Activated CD8-positive, alpha-beta memory T cell treated with anti-CD3 and anti-CD28 coated beads for 24 hours (primary cell): ENCODE measurements at regions not wholly inside any gene's neighbourhood (a gene's known extent, or its start where the extent isn't known, plus 50 kb on each side); places are given as distances from the start of the nearest gene placed in this dataset.

ENCODE experiments used
- DNase-seq: peaks from one replicate; pipeline ENCODE4 v3.0.0-alpha.2; 2020

- no peak for DNase-seq
These were observed 133.8 kb upstream of the TMC3 start for GRCh38 chr15:81507831-81508230.

DNA sequence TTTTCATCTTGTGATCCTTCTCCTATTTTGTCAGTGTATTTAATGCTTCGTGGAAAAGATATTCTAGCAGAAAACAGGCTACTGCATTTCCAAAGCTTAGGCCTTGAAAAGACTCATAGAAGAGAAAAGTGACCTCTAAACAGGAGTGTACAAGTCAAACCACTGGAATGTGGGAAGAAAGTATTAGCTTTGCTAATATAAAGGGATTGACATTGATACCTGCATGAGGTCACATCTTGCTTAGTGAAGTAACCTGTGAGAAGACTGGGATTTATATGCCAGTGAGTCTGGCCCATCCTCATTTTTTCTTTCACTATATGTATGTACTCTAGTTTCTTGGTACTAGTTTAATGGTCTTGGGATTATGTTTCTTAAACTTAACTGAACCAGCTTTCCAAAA, 132.9 kb upstream of the TMC3 start:
- no peak for DNase-seq

DNA sequence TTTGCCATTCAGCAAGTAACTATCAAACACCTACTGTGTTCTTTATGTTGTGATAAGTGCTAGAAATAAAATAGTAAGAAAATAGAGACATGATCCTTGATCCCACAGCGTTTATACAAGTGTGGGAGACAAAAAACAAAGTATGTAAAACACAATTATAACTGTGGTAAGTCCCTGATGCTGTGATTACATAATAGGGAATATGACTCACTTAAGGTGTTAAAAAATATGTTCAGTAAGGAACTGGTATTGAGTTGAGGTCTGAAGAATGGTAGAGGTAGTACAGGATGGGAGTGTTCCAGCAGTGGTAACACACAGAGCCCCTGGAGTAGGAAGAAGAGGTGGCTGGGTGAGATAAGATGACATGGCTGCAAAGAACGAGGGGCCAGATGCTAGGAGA, 132.1 kb upstream of the TMC3 start:
- no peak for DNase-seq

DNA sequence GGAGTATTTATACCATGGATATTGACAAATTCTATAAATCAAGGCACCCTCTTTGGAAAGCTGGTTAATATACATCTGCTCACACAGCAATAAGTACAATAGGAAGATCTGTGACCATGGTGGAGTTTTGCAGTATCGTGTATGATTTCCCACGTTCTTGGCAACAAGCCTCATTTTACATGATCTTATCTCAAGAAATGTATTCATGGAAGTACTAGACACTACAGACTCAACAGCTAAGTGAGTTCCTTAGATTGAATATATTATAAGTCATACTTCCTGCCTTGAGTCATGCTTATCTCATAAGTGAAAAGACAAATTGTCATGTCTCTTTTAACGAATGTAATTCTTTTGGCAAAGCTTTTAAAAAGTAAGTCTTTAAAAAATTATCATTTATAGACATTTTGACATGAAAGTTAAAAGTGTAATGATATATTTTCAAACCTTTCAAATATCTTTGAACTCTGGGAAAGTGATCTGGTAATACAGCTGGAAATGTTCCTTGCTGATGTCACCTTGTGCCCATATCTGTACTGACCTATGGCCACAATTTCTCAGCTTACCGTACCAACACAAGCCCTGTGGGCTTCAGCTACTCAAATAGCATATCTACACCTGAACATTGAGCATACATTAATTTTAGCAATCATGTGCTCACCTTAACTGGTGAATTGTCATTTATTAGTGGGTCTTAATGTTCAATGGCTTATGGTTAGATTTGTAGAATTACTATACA, 130.3 kb upstream of the TMC3 start:
- no peak for DNase-seq

DNA sequence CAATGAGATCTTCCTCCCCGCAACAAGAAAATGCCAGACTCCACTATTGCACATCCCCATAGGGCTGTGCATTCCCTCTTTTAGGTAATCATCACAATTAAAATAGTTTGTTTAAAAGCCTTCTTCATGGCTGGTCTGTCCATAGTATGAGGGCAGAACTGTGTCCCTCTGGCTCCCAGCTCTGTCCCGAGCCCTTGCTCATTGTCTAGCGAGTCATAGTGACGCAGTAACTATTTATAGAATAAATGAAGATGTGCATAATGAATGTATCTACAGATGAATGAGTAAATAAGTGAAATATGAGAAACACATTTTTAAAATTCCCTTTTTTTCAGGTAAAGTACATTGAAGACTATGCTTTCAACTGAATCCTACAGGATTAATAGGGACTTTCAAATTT, 128.4 kb upstream of the TMC3 start:
- DNase-seq, result no peak

GRCh38 chr15:81500081-81500480, 126.1 kb upstream of the TMC3 start:
- DNase-seq, result no peak

DNA sequence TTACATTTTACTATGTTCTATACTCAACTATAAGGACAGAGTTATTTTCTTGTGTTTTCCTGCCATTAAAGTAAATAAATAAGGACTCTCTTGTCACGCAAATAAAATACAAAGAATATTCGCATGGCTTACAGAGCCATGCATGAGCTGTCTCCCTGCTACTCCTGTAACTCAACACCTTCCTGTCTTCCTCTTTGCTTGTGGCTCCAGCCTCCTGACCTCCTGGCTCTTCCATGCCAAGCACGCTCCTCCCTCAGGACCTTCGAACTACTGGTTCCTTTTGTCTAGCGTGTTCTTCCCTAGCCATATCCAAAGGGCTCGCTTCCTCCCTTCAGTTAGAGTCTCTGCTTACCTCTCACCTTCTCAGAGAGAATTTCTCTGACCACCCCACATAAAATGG, 124.3 kb upstream of the TMC3 start:
- no peak for DNase-seq

- no peak for DNase-seq
These were observed 123.2 kb upstream of the TMC3 start for GRCh38 chr15:81497238-81497637.

DNA sequence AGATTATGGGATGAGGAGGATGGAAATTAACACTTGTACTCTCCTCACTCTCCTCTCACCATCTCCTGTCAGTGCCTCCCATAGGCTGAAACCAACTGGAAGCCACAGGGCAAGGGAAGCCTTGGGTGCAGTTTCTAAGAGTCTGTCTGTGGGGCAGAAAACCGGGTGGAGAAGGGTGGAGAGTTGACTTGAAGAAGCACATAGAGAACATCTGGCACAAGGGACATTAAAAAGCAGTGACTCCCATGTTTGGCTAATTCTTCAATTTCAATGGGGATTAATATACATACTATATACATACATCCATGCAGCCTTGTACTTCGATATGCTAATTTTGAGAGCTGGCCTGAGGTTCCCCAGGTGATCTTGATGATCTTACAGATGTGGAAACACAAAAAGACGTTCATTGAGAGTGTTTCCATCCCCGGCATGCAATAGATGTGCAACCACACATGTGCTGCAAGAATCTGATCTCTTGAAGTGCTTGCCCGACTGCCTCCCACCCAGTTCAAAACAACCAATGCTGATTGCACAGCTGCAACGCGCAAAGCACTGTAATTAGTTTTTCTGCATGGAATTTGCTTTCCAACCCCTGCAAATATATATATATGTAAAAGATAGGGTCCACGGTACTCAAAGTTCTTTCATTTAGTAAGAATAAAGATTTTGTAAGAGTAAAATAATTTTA, 121.9 kb upstream of the TMC3 start:
- no peak for DNase-seq

DNA sequence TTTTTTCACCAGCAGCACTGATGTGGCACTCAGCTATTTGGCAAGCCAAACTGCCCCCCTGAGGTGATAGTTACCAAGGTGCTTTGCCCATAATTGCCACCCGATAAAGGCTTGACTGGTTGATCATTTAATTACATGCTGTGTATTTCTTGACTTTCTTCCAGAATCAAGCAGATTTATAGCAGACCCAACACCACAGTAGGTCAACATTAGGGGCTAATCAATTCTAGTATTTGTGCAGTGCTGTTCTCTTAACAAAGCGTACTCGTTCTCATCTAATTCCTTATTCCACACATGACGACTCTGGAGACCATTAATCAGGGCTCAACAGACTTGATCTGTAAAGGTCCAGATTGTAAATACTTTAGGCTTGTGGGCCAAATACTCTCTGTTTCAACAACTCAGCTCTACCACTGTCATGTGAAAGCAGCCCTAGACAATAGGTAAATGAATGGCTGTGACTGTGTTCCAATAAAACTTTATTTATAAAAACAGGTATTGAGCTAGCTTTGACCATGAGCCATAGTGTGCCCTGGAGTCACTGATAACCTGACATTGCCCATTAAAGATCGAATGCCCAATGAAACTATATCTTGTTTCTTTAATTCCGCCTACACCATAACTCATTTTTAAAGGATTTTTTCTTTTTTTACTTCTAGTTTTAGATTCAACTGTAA, 119.1 kb upstream of the TMC3 start:
- DNase-seq, result no peak

DNA sequence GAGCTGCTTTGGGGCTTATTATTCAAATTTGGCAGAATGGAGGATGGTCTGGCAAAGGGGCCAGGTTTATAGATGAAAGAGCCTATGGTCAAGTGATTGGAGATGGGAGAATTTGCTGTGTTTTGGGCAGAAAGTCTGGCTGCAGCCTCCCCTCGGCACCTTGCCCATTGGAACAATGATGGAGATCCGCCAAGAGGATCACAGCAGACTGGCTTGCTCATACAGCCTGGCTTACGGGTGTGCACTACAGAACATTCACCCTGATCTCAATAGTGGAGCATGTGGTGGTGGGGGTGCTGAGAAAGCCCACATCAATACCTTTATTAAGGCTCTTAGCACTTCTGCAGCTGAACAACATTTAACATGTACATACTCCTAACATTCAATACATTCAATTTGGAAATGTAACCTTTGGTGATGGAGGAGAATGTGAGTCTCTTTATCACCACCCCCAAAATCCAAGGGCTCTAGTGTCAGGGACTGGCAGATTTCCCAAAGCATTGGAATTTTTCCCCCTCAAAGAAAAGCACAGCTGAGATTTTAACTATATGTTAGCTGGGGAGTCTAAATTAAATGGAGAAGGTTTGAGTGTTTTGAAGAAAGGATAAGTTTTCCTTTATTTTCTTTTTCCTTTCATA, 118.4 kb upstream of the TMC3 start:
- DNase-seq, result no peak

GRCh38 chr15:81491414-81492096, 117.5 kb upstream of the TMC3 start:
- DNase-seq, result no peak

- DNase-seq, result no peak
These were observed 111.8 kb upstream of the TMC3 start for GRCh38 chr15:81485806-81486205.

DNA sequence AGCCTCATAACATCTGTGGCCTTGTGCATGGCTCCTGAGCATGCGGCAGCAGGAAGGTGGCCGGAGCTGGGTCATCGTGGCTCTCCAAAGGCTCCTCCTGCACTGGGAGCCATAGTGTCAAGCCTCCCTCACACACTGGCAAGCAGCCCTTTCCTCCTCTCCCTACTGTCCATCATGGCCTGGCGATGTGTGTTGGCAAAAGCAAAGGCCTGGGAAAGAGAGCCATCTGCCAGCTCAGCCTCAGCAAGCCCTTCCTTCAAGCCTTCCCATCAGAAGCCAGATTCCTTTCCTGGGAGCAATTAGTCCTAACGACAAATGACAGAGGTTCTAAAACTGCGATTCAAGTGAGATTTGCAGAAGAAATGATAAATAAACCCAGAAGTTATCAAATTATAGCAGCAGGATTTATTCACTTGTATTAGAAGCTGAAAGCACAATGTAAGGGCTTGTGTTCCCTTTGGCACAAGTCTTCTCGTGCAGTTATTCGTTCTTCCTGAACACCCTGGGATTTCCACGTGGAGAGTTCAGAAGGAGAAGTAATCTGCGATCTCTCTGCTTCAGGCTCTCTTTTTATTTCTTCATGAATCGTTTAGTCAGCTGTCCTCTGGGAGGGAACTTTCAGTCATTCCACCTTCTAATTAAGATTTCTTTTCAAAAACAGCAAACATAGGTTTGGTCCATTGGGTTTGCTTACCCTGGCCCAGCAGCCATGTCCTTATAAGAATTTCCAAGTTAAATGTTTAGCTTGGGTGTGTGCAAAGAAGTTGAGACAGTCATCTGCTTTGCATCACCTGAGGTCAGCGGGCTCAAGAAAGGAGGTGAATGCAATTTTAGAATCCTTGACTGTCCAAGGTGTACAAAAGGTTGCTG, 110.3 kb upstream of the TMC3 start:
- no peak for DNase-seq

GRCh38 chr15:81483496-81483895, 109.5 kb upstream of the TMC3 start:
- no peak for DNase-seq

DNA sequence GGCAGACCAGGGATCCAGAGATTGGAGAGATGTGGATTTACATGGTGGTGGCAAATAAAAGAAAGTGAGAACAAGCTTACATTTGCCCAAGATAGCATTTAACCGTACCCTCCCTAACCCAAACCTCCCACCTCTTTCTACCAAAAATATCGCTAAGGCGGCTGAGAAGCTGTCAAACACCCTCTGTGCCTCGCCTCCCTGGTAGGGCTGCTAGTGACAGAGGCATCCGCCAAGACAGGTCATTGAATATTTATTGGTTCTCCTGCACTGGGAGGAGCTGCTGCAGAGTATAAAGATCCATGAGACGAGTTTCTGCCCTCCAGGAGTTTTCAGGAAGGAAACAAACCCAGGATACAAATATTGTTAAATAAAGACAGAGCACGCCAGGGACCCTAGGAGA, 107.3 kb upstream of the TMC3 start:
- no peak for DNase-seq

GRCh38 chr15:81480645-81481053, 106.6 kb upstream of the TMC3 start:
- DNase-seq, result peak; percentile 62

DNA sequence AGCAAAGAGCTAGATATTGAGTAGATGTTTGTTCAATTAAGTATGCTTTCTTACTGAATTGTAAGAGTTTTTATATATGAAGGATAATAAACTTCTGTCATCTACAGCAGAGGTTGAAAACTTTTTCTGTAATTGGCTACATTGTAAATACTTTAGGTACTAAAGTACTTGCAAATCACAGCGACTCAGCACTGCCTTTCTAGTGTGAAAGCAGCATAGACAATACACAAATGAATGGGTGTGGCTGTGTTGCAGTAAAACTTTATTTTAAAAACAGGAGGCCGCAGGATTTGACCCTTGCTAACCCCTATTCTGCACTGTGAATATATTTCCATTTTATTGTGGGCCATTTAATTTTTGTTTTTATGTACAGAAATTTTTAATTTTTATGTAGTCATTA, 104.3 kb upstream of the TMC3 start:
- DNase-seq, result no peak

- DNase-seq, result no peak
These were observed 101.9 kb upstream of the TMC3 start for GRCh38 chr15:81475926-81476325.

GRCh38 chr15:81475471-81475870, 101.5 kb upstream of the TMC3 start:
- no peak for DNase-seq

GRCh38 chr15:81473946-81474345, 99.9 kb upstream of the TMC3 start:
- DNase-seq, result no peak

DNA sequence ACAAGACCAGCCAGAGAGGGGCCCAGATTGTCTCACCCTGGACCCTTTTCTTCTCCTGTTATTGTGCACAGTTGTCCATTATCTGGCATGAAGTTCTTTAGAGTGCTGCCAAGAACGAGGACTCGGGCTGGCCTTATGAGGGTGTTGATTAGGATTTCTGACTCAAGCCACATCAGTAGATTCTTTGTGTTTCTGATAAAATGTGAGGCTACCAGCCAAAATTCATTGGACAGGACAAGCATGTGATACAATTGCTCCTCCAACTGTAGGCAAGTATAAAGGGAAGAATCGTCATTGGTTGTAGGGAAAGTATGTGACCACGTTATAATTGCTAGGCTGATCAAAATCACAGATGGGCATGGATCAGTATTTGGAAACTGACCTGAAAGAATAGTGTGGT, 99.2 kb upstream of the TMC3 start:
- no peak for DNase-seq
